K562 (cell line): ENCODE measurements at regions not wholly inside any gene's neighbourhood (a gene's known extent, or its start where the extent isn't known, plus 50 kb on each side); places are given as distances from the start of the nearest gene placed in this dataset.

ENCODE experiments used
- ARID1B ChIP-seq: fragments of 450-650 bp; IDR thresholded peaks from 2 replicates; pipeline ENCODE4 v1.6.1; 2016; ENCODE audit warnings: antibody characterized with exemption, mild to moderate bottlenecking, inconsistent platforms
- CCNT2 ChIP-seq: IDR thresholded peaks from 2 replicates; pipeline ENCODE4 v1.6.1; 2011; ENCODE audit warnings: borderline replicate concordance, low read depth, mild to moderate bottlenecking, moderate library complexity, mixed read lengths, low read length; ENCODE audit not compliant: insufficient read length; ENCODE audit errors: extremely low read depth
- JUNB ChIP-seq: fragments of 450-650 bp; formaldehyde crosslinking; conservative IDR thresholded peaks from 2 replicates; pipeline ENCODE4 v1.4.0; 2020; ENCODE audit warnings: mild to moderate bottlenecking
- KDM5B ChIP-seq: fragments of 200-600 bp; sonication (generic); IDR thresholded peaks from 2 replicates; pipeline ENCODE4 v1.6.1; 2012; ENCODE audit warnings: low read depth, mild to moderate bottlenecking, moderate library complexity, low read length, control low read depth, inconsistent platforms; ENCODE audit not compliant: insufficient replicate concordance
- KLF16 ChIP-seq: IDR thresholded peaks from 2 replicates; pipeline ENCODE4 v1.6.1; 2016; ENCODE audit warnings: antibody characterized with exemption
- POLR3G ChIP-seq: IDR thresholded peaks from 2 replicates; pipeline ENCODE4 v1.6.1; 2011; ENCODE audit not compliant: insufficient read length, insufficient replicate concordance; ENCODE audit errors: extremely low read depth
- RHOXF2B ChIP-seq: fragments of 250-450 bp; sonication (Bioruptor Pico); conservative IDR thresholded peaks from 2 replicates; pipeline ENCODE4 v1.5.1; 2021
- SMARCC2 ChIP-seq: fragments of 450-650 bp; IDR thresholded peaks from 2 replicates; pipeline ENCODE4 v1.6.1; 2017; ENCODE audit warnings: antibody characterized with exemption, moderate library complexity, mild to moderate bottlenecking, low read depth
- TAF7 ChIP-seq: fragments of 450-650 bp; IDR thresholded peaks from 2 replicates; pipeline ENCODE4 v1.6.1; 2016; ENCODE audit warnings: missing genetic modification characterization, missing compliant biosample characterization
- TEAD4 ChIP-seq, 2 experiments: sonication (generic) in 1 of 2; formaldehyde crosslinking in 1 of 2; IDR thresholded peaks; 2 replicates each; pipeline versions ENCODE4 v1.6.1 to v1.8.0; 2012 to 2022; ENCODE audit warnings: borderline replicate concordance in 1 of 2, inconsistent platforms in 1 of 2, low read length in 1 of 2, mild to moderate bottlenecking in 1 of 2, missing genetic modification reagents in 1 of 2
- WHSC1 ChIP-seq: IDR thresholded peaks from one replicate; pipeline ENCODE4 v1.6.1; 2012; ENCODE audit warnings: low read length, control low read depth, inconsistent platforms
- ZFX ChIP-seq: sonication (generic); formaldehyde crosslinking; IDR thresholded peaks from 2 replicates; pipeline ENCODE4 v1.8.0; 2022; ENCODE audit warnings: mild to moderate bottlenecking, missing genetic modification reagents, moderate library complexity
- ZKSCAN1 ChIP-seq: fragments of 150-350 bp; IDR thresholded peaks from 2 replicates; pipeline ENCODE4 v1.6.1; 2016; ENCODE audit warnings: low read depth, low read length
- ZNF24 ChIP-seq: fragments of 450-650 bp; IDR thresholded peaks from 2 replicates; pipeline ENCODE4 v1.6.1; 2016
- ZNF408 ChIP-seq: fragments of 250-450 bp; sonication (Bioruptor Pico); IDR thresholded peaks from 2 replicates; pipeline ENCODE4 v1.4.0; 2020; ENCODE audit warnings: low read depth, mild to moderate bottlenecking, moderate library complexity
- ZNF507 ChIP-seq: conservative IDR thresholded peaks from 2 replicates; pipeline ENCODE4 v1.6.1; 2017; ENCODE audit warnings: missing genetic modification characterization, missing compliant biosample characterization
- TF ChIP-seq, protein P1 (sequence below), 2 experiments: fragments of 450-650 bp; IDR thresholded peaks; 2 replicates each; pipeline ENCODE4 v1.6.1; 2016; ENCODE audit warnings: mild to moderate bottlenecking in 2 of 2, borderline replicate concordance in 1 of 2, low read depth in 1 of 2, moderate library complexity in 1 of 2
- TF ChIP-seq, protein P2 (sequence below): fragments of 250-450 bp; sonication (Bioruptor Pico); IDR thresholded peaks from 2 replicates; pipeline ENCODE4 v1.5.0; 2020; ENCODE audit warnings: mild to moderate bottlenecking
- TF ChIP-seq, protein P3 (sequence below): sonication (generic); formaldehyde crosslinking; IDR thresholded peaks from 2 replicates; pipeline ENCODE4 v1.8.1; 2023; ENCODE audit warnings: mild to moderate bottlenecking, missing genetic modification reagents

DNA sequence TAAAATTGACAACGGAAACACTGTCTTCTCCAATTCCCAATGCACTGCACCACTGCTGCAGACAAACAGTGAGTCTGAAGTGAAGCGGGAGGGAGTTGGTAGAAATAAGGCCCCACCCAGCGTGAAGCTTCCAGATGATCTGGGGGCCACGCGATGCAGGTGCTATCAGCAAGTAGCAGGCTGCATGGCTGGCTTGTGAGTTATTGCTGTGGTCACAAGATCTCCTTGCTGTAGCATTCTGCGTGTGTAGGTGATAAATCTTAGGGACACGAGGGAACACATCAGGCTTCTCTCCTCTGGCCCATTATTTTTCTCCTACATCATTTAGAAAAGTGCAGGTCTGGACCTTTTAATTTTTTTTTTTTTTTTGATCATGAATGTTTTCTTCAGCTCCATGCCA, 407.6 kb downstream of the TMEM114 start (continued):
- TF ChIP-seq CCNT2 (peak; percentile 73), JUNB (CRISPR knock-in tag) (no peak), TAF7 (tag) (no peak), TEAD4 (IDR thresholded peaks at IDR 0.05; ENCODE audit: low read length) (peak; percentile 99), TEAD4 (CRISPR knock-in tag; IDR thresholded peaks at IDR 0.05; ENCODE audit: borderline replicate concordance) (no peak), SMARCC2 (peak; percentile 94), WHSC1 (no peak), ZNF24 (peak; percentile 75), ZKSCAN1 (peak; percentile 84), RHOXF2B (CRISPR knock-in tag) (no peak), POLR3G (no peak), ZNF408 (CRISPR knock-in tag) (no peak), ZNF507 (tag) (no peak), ARID1B (peak; percentile 99), KDM5B (no peak), ZFX (CRISPR knock-in tag) (no peak), KLF16 (peak; percentile 97)
- TF ChIP-seq, protein P1, sequence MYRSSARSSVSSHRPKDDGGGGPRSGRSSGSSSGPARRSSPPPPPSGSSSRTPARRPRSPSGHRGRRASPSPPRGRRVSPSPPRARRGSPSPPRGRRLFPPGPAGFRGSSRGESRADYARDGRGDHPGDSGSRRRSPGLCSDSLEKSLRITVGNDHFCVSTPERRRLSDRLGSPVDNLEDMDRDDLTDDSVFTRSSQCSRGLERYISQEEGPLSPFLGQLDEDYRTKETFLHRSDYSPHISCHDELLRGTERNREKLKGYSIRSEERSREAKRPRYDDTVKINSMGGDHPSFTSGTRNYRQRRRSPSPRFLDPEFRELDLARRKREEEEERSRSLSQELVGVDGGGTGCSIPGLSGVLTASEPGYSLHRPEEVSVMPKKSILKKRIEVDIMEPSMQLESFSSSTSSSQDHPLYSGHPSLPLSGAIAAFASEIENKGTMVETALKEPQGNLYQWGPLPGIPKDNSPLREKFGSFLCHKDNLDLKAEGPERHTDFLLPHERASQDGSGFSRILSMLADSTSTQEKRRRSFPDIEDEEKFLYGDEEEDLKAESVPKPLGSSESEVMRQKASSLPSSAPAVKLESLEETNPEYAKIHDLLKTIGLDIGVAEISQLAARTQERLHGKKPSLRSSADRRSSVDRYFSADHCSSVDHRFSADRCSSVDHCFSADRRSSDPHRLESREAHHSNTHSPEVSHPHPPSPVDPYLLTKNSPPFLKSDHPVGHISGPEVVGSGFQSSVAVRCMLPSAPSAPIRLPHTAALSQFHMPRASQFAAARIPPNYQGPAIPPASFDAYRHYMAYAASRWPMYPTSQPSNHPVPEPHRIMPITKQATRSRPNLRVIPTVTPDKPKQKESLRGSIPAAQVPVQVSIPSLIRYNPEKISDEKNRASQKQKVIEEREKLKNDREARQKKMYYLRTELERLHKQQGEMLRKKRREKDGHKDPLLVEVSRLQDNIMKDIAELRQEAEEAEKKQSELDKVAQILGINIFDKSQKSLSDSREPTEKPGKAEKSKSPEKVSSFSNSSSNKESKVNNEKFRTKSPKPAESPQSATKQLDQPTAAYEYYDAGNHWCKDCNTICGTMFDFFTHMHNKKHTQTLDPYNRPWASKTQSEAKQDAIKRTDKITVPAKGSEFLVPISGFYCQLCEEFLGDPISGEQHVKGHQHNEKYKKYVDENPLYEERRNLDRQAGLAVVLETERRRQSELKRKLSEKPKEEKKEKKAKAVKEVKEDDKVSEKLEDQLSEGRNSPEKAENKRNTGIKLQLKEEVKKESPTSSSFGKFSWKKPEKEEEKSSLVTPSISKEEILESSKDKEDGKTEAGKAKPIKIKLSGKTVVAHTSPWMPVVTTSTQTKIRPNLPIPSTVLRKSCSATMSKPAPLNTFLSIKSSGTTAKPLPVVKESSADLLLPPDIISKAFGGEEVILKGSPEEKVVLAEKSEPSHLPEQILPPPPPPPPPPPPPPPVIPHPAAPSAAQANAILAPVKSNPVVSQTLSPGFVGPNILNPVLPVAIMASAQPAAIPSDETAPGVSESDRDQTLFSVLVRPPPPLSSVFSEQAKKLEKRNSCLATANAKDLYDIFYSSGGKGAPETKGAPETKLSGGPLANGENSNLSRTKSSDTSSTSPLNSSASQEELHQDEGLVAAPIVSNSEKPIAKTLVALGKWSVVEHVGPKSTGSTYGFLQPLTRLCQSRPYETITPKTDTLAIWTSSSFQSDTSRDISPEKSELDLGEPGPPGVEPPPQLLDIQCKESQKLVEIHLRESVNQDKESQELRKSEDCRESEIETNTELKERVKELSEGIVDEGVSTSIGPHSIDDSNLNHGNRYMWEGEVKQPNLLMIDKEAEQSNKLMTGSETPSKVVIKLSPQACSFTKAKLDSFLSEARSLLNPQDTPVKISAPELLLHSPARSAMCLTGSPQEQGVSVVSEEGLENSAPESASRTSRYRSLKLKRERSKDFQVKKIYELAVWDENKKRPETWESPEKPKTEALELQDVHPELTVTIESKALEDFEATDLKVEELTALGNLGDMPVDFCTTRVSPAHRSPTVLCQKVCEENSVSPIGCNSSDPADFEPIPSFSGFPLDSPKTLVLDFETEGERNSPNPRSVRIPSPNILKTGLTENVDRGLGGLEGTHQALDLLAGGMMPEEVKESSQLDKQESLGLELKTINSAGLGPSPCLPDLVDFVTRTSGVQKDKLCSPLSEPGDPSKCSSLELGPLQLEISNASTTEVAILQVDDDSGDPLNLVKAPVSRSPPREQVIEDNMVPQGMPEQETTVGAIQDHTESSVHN (IDR thresholded peaks at IDR 0.05; ENCODE audit: borderline replicate concordance in 1 of 2, low read depth in 1 of 2), result peak in 1 of 2 experiments; percentile 76; a peak in 2 of 4 replicates
- TF ChIP-seq, protein P2, sequence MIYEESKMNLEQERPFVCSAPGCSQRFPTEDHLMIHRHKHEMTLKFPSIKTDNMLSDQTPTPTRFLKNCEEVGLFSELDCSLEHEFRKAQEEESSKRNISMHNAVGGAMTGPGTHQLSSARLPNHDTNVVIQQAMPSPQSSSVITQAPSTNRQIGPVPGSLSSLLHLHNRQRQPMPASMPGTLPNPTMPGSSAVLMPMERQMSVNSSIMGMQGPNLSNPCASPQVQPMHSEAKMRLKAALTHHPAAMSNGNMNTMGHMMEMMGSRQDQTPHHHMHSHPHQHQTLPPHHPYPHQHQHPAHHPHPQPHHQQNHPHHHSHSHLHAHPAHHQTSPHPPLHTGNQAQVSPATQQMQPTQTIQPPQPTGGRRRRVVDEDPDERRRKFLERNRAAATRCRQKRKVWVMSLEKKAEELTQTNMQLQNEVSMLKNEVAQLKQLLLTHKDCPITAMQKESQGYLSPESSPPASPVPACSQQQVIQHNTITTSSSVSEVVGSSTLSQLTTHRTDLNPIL, result no peak
- TF ChIP-seq, protein P3, sequence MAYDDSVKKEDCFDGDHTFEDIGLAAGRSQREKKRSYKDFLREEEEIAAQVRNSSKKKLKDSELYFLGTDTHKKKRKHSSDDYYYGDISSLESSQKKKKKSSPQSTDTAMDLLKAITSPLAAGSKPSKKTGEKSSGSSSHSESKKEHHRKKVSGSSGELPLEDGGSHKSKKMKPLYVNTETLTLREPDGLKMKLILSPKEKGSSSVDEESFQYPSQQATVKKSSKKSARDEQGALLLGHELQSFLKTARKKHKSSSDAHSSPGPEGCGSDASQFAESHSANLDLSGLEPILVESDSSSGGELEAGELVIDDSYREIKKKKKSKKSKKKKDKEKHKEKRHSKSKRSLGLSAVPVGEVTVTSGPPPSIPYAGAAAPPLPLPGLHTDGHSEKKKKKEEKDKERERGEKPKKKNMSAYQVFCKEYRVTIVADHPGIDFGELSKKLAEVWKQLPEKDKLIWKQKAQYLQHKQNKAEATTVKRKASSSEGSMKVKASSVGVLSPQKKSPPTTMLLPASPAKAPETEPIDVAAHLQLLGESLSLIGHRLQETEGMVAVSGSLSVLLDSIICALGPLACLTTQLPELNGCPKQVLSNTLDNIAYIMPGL (CRISPR knock-in tag), result no peak
